ENCODE measurements at regions not wholly inside any gene's neighbourhood (a gene's known extent, or its start where the extent isn't known, plus 50 kb on each side); places are given as distances from the start of the nearest gene placed in this dataset.

DNA sequence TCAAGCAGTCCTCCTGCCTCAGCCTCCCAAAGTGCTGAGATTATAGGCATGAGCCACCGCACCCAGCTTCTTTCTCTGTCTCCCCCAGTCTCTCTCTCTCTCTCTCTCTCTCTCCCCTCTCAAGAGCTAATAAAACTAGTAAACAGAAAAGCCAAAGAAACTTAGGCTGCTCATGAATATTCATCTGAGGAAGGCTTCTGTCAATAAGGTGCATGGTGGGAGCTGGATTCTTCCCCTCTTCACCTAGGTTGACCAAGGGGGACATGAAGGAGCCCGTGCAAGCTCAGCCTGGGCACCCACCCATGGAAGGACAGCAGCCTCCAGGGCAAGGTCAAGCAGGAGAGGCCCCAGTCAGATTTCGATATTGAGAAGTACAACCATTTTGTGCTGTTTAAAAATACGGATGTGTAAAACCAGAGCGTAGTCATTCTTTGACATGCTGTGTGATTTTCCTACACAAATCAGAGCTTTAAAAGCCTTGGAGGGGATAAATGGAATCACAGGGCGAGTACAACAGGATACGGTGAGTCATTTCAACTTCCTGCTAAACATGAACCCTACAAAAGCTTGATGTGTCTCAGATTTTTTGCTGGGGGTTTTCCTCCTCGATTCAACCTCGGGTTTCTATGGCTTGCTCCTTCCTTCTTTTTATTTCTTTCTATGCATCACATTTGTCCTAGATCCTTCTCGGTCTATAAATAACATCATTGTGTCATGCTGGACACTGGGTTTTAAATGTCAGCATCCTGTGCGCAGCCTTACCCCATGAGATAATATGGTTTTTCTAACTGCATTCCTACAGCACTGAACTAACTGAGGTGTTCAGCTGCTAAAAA lies 368.9 kb upstream of the JARID2 start:
- TF ChIP-seq, protein P1, sequence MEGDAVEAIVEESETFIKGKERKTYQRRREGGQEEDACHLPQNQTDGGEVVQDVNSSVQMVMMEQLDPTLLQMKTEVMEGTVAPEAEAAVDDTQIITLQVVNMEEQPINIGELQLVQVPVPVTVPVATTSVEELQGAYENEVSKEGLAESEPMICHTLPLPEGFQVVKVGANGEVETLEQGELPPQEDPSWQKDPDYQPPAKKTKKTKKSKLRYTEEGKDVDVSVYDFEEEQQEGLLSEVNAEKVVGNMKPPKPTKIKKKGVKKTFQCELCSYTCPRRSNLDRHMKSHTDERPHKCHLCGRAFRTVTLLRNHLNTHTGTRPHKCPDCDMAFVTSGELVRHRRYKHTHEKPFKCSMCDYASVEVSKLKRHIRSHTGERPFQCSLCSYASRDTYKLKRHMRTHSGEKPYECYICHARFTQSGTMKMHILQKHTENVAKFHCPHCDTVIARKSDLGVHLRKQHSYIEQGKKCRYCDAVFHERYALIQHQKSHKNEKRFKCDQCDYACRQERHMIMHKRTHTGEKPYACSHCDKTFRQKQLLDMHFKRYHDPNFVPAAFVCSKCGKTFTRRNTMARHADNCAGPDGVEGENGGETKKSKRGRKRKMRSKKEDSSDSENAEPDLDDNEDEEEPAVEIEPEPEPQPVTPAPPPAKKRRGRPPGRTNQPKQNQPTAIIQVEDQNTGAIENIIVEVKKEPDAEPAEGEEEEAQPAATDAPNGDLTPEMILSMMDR (IDR thresholded peaks at IDR 0.05; ENCODE audit: low read depth, low read length) = no peak
- peak; percentile 88 to 92 for DNase-seq (ENCODE audit: low read depth in 2 of 2)
- no peak overlapping the region for H3K4me3 ChIP-seq (replicated peaks in 1 of 2; ENCODE audit: low read depth in 2 of 2, low read length in 2 of 2)

DNA sequence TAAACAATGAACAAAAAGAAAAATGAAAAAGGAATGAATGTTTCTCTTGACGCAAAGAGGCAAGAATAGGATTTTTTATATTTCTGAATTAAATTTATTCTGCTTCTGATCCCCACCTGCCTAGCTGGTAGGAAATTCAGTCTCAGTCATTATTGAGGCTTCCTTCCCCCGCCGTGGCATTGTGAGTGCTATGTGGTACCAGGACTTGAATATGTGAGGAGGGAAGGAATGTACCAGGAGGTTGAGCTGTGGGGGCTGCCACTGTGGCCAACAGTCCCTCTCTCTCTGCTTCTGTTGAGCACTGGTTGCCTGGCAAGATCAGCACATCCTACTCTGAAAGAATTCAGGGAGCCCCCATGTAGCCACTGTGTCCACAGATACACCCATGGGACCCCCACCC lies 368.1 kb upstream of the JARID2 start:
- TF ChIP-seq, protein P1 (IDR thresholded peaks at IDR 0.05; ENCODE audit: low read depth, low read length) = no peak
- no peak for DNase-seq (ENCODE audit: low read depth in 2 of 2)
- no peak overlapping the region for H3K4me3 ChIP-seq (replicated peaks in 1 of 2; ENCODE audit: low read depth in 2 of 2, low read length in 2 of 2)

DNA sequence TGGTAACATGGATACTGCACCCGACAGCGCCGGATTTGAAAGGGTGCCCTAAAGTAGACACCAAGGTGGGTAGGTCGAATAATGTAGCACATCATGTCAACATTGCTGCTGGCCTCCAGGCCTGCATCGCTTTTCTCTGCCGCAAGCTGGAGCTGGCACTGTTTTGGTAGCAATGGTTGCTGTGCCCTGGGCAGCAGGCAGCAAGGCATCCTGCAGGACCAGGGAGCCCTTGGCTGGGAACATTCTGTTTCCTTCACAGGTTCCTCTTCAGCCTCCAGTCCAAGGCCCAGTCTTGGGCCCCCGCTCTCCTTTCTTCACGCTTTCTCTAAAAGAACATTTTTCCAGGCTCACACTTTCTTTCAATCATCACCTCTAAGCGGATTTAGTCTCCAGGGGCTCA lies 365.8 kb upstream of the JARID2 start:
- H3K4me3 ChIP-seq (replicated peaks in 1 of 2; ENCODE audit: low read depth in 2 of 2, low read length in 2 of 2) = no peak overlapping the region
- TF ChIP-seq, protein P1 (IDR thresholded peaks at IDR 0.05; ENCODE audit: low read depth, low read length) = no peak
- no peak for DNase-seq (ENCODE audit: low read depth in 2 of 2)

DNA sequence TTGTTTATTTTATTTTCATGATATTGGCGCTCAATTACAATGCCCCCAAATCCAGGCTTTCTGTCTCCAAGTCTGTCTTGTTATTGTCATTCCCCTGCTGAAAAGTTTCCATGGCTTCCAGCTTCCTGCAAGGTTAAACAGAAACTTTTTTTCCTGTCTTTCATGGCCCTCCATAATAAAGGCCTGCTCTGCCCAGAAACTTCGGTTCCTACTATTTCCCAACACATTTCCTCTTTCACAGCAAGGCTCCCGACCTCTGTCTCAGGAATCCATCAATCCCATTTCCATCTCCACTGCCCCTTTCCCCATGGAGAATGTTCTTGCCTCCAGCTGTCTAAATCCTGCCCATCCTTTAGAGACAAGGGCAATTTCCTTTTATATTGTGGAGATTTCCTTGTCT lies 365.2 kb upstream of the JARID2 start:
- DNase-seq (ENCODE audit: low read depth in 2 of 2) = peak in 1 of 2 donors; percentile 63
- no peak overlapping the region for H3K4me3 ChIP-seq (replicated peaks in 1 of 2; ENCODE audit: low read depth in 2 of 2, low read length in 2 of 2)
- TF ChIP-seq, protein P1 (IDR thresholded peaks at IDR 0.05; ENCODE audit: low read depth, low read length) = no peak

DNA sequence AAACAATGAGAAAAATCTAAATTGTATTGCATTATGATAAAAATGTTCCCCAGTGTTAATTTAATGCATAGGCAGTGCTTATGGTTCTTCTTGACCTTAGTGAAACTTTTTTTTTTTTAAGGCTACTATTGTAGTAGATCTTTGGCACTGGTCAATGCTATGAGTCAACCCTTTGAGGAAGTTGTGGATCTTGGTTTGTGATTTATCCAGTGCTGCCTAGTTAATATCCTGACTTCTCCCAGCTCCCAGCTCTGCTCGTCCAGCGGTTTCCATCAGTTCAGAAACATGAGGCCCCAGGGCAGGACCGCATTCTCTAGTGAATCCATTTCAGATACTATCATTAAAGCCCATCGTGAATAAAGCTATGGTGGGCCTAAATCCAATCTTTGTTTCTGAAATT lies 364.5 kb upstream of the JARID2 start:
- H3K4me3 ChIP-seq (replicated peaks in 1 of 2; ENCODE audit: low read depth in 2 of 2, low read length in 2 of 2) = no peak overlapping the region
- TF ChIP-seq, protein P1 (IDR thresholded peaks at IDR 0.05; ENCODE audit: low read depth, low read length) = no peak
- peak; percentile 79 to 85 for DNase-seq (ENCODE audit: low read depth in 2 of 2)

DNA sequence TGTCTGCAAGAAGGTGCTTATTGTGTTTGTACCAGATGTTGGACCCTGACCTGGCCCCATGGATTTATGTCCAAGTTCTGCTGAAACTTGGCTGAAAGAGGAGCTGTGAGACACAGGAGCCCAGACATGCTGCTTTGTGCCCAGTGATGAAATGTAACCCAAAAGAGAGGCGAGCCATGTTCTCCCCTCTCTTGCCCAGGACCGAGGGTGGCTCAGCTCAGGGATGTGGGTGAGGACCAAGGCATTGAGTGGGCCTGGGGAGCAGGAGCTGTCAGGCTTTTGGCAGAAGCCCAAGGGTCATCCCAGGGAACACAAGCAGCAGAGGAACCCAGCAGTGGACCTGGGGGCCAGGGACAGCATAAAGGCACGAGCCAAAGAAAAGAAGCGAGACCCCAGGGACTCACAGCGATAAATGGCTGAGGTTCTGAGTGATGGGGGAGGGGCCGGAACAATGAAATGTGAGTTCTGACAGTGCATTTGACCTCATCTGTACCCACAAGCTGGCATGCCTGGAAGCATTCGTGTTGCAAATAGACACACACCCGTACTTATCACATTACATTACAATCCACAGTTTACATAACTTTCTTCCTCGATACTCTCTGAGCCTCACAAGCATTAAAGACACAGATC lies 363.4 kb upstream of the JARID2 start:
- H3K4me3 ChIP-seq (replicated peaks in 1 of 2; ENCODE audit: low read depth in 2 of 2, low read length in 2 of 2) = no peak overlapping the region
- TF ChIP-seq, protein P1 (IDR thresholded peaks at IDR 0.05; ENCODE audit: low read depth, low read length) = no peak
- DNase-seq (ENCODE audit: low read depth in 2 of 2) = peak; percentile 31 to 46
